Lung (tissue), 11 donors: ENCODE measurements at regions not wholly inside any gene's neighbourhood (a gene's known extent, or its start where the extent isn't known, plus 50 kb on each side); places are given as distances from the start of the nearest gene placed in this dataset.

ENCODE experiments used
- ATAC-seq: fragments of 200-7000 bp; cut with Tn5 transposase; one replicate; pipeline ENCODE4 v1.9.1; 2020; ENCODE audit warnings: moderate number of reproducible peaks; ENCODE audit not compliant: insufficient read depth, low FRiP score
- DNase-seq, 3 donors: peaks; one replicate each; pipeline ENCODE4 v3.0.0-alpha.2; 2013 to 2017
- H3K27ac ChIP-seq, 2 donors: one replicate each; pipeline ENCODE4 v1.5.1; 2013; ENCODE audit warnings: mild to moderate bottlenecking in 2 of 2, moderate library complexity in 2 of 2, control low read depth in 1 of 2, inconsistent platforms in 1 of 2, low read depth in 1 of 2, low read length in 1 of 2
- H3K27me3 ChIP-seq, 3 donors: one replicate each; pipeline ENCODE4 v1.5.1; 2013; ENCODE audit warnings: low read length in 2 of 3; ENCODE audit not compliant: control insufficient read depth in 3 of 3, insufficient read depth in 3 of 3
- H3K36me3 ChIP-seq, 4 donors: one replicate each; pipeline ENCODE4 v1.5.1; 2013; ENCODE audit warnings: low read length in 4 of 4, mild to moderate bottlenecking in 1 of 4, moderate library complexity in 1 of 4; ENCODE audit not compliant: control insufficient read depth in 4 of 4, insufficient read depth in 4 of 4
- H3K4me1 ChIP-seq, 5 donors: one replicate each; pipeline ENCODE4 v1.5.1; 2013; ENCODE audit warnings: low read length in 5 of 5, mild to moderate bottlenecking in 2 of 5, moderate library complexity in 1 of 5; ENCODE audit not compliant: control insufficient read depth in 5 of 5, insufficient read depth in 5 of 5
- H3K4me3 ChIP-seq: one replicate; pipeline ENCODE4 v1.5.1; 2013; ENCODE audit warnings: mild to moderate bottlenecking, control low read depth, moderate library complexity
- H3K9ac ChIP-seq, 2 donors: one replicate each; pipeline ENCODE4 v1.5.1; 2013; ENCODE audit warnings: low read length in 2 of 2, control low read depth in 1 of 2; ENCODE audit not compliant: insufficient read depth in 1 of 2
- H3K9me3 ChIP-seq, 4 donors: one replicate each; pipeline ENCODE4 v1.5.1; 2013; ENCODE audit warnings: low read length in 3 of 4, mild to moderate bottlenecking in 1 of 4, moderate library complexity in 1 of 4; ENCODE audit not compliant: control insufficient read depth in 4 of 4, insufficient read depth in 3 of 4
- CTCF ChIP-seq: IDR thresholded peaks from 2 replicates; pipeline ENCODE4 v1.5.1; 2012; ENCODE audit warnings: mild to moderate bottlenecking; ENCODE audit errors: control extremely low read depth, extremely low read depth
- WGBS, 2 donors: extraction: QIAGEN DNeasy Blood & Tissue Kit; methylation state at CpG; one replicate each; pipeline ENCODE4 v1.1.7; 2013; 5-methylcytosine and 5-hydroxymethylcytosine counted together
- donor health status: control.
- donor health status: control.
- donor health status: Bipolar disorder and iron deficiency.
- donor health status: healthy.
- donor health status: DM: yes; HTN: yes; CAD: no.

GRCh38 chrX:96081891-96082290, 602.8 kb upstream of the DIAPH2 start:
- TF ChIP-seq CTCF: no peak
- no peaks in the 10 kb centered on the region for H3K4me1 ChIP-seq
- H3K4me3 ChIP-seq: no peak overlapping the region
- no peaks in the 10 kb centered on the region for H3K27me3 ChIP-seq
- ATAC-seq (no peak), DNase-seq (no peak)
- no peaks in the 10 kb centered on the region for H3K9me3 ChIP-seq
- no peak overlapping the region for H3K9ac ChIP-seq
- no peak overlapping the region for H3K27ac ChIP-seq
- H3K36me3 ChIP-seq: no peaks in the 10 kb centered on the region

DNA sequence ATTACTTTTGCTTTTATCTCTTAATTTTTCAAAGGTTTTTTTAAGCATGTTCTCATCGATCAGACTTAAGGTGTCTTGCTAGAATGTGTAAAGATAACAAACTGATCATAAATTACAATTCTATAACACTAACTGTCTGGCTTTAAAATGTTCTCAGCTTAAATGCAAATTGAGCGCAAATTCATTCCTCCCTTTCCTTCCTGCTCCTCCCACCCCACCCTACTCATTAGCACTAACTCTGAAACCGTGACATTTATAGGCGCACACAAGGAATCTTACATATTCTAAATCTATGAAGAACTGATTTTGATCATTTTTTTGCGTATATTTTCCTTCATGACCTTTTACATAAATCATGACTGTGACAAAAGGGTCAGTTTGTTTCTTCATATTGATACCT, 590.0 kb upstream of the DIAPH2 start:
- Histone ChIP-seq H3K9ac (no peak overlapping the region), H3K27me3 (peaks cover 0 to 4% (median 0%) of the 10 kb centered on the region in 3 donors), H3K4me3 (no peak overlapping the region), H3K4me1 (no peaks in the 10 kb centered on the region), H3K9me3 (no peaks in the 10 kb centered on the region), H3K27ac (no peak overlapping the region), H3K36me3 (no peaks in the 10 kb centered on the region)
- no peak for ATAC-seq
- WGBS, 2 donors: 71 to 82% methylated on average over 5 of the region's 5 CpGs
- no peak for DNase-seq
- no peak for TF ChIP-seq CTCF

DNA sequence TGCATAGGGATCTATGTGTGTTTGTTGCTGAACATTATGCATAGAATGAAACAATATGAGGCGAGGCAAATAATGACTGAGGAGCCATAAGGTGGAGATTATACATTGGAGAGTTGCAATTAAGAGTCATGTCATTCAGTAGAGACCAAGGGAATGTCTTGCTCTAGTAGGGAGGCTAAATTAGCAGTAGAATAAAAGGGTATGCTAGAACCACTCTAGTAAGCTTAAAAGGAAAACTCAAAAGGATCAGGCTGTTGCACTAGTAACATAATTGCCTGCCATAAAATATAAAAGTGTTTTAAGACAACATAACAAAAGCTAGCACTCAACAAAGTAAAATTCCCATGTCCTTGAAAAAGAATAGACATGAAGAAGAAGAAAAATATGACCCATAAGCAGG, 586.2 kb upstream of the DIAPH2 start:
- H3K9ac ChIP-seq: no peak overlapping the region
- no peak overlapping the region for H3K27ac ChIP-seq
- H3K9me3 ChIP-seq: no peaks in the 10 kb centered on the region
- no peaks in the 10 kb centered on the region for H3K4me1 ChIP-seq
- no peak overlapping the region for H3K4me3 ChIP-seq
- TF ChIP-seq CTCF: no peak
- no peak for DNase-seq
- H3K27me3 ChIP-seq: peaks cover 0 to 4% (median 0%) of the 10 kb centered on the region in 3 donors
- H3K36me3 ChIP-seq: no peaks in the 10 kb centered on the region
- no peak for ATAC-seq
- whole genome bisulfite sequencing, 2 donors: 72 to 91% methylated on average over 1 of the region's 1 CpG

DNA sequence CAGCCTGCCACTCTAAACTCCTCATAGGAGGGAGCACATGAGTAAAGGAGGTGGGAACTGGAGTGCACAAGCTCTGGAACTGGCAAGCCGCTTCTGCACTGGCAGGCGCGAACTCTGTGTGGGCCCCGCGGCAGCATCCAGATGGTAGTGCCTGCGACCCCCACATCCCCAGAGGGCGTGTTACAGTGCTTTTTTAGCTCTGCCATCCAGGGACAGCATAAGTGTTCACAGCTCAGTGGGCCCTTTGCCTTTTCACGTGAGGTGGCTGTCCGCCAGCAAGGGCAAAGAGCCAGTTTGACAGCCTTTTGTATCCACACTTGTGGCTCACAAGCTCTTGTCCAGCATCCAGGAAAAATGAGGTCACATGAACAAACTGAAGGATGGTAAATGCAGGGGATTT, 581.6 kb upstream of the DIAPH2 start:
- WGBS, 2 donors: 83 to 84% methylated on average over 9 of the region's 9 CpGs
- Histone ChIP-seq H3K9ac (no peak overlapping the region), H3K27ac (no peak overlapping the region), H3K4me1 (no peaks in the 10 kb centered on the region), H3K9me3 (no peaks in the 10 kb centered on the region), H3K36me3 (no peaks in the 10 kb centered on the region), H3K4me3 (no peak overlapping the region), H3K27me3 (no peaks in the 10 kb centered on the region)
- no peak for ATAC-seq
- no peak for TF ChIP-seq CTCF
- DNase-seq: peak in 2 of 3 donors; percentile 4 to 9
